ENCODE measurements at regions not wholly inside any gene's neighbourhood (a gene's known extent, or its start where the extent isn't known, plus 50 kb on each side); places are given as distances from the start of the nearest gene placed in this dataset.

DNA sequence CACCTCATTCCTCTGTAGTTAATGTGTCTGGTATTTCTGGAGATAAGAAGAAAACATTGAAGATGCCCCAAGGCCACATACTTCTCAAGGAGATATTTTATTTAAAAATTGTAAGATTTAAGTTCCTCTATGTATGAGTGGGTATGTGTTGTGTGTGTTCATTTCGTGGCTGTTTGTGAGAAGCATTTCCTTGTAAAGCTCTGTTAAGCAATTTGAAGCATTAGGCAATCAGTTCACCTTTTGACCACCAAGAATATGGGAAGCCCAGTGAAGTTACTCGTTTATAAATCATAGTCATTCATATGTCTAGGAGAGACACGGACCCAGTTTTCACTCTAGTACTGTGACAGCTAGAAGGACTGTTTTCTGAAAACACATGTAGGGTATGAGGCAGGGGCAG lies 717.6 kb upstream of the MAP3K7 start:
- TF ChIP-seq, protein P1, sequence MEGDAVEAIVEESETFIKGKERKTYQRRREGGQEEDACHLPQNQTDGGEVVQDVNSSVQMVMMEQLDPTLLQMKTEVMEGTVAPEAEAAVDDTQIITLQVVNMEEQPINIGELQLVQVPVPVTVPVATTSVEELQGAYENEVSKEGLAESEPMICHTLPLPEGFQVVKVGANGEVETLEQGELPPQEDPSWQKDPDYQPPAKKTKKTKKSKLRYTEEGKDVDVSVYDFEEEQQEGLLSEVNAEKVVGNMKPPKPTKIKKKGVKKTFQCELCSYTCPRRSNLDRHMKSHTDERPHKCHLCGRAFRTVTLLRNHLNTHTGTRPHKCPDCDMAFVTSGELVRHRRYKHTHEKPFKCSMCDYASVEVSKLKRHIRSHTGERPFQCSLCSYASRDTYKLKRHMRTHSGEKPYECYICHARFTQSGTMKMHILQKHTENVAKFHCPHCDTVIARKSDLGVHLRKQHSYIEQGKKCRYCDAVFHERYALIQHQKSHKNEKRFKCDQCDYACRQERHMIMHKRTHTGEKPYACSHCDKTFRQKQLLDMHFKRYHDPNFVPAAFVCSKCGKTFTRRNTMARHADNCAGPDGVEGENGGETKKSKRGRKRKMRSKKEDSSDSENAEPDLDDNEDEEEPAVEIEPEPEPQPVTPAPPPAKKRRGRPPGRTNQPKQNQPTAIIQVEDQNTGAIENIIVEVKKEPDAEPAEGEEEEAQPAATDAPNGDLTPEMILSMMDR (IDR thresholded peaks at IDR 0.05; ENCODE audit: low read depth, low read length): no peak
- TF ChIP-seq, protein P2, sequence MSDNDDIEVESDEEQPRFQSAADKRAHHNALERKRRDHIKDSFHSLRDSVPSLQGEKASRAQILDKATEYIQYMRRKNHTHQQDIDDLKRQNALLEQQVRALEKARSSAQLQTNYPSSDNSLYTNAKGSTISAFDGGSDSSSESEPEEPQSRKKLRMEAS (IDR thresholded peaks at IDR 0.05; ENCODE audit: low read depth, low read length): no peak
- TF ChIP-seq POLR2A (IDR thresholded peaks at IDR 0.05; ENCODE audit: extremely low read depth, insufficient read length) (no peak), MYC (IDR thresholded peaks at IDR 0.05; ENCODE audit: low read depth, low read length) (no peak)
- DNase-seq (ENCODE audit: low read depth): no peak
- no peak overlapping the region for H3K4me3 ChIP-seq (ENCODE audit: low read depth, low read length)

DNA sequence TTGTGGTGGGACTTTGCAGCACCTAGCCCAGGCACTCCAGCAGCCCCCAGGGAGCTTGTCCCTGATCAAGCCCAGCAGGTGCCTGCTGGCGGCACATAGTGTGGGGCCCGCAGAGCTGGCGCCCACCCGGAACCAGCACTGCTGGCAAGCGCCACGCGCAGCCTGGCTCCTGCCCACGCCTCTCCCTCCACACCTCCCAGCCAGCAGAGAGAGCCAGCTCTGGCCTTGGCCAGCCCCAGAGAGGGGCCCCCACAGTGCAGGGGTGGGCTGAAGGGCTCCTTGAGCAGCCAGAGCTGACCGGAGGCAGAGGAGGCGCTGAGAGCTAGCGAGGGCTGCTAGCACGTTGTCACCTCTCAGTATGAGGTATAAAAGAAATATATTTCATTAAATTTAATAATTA lies 716.5 kb upstream of the MAP3K7 start:
- H3K4me3 ChIP-seq (ENCODE audit: low read depth, low read length): no peak overlapping the region
- no peak for DNase-seq (ENCODE audit: low read depth)
- TF ChIP-seq POLR2A (IDR thresholded peaks at IDR 0.05; ENCODE audit: extremely low read depth, insufficient read length): no peak
- TF ChIP-seq, protein P2 (IDR thresholded peaks at IDR 0.05; ENCODE audit: low read depth, low read length): no peak
- TF ChIP-seq, protein P1 (IDR thresholded peaks at IDR 0.05; ENCODE audit: low read depth, low read length): no peak
- TF ChIP-seq MYC (IDR thresholded peaks at IDR 0.05; ENCODE audit: low read depth, low read length): no peak

DNA sequence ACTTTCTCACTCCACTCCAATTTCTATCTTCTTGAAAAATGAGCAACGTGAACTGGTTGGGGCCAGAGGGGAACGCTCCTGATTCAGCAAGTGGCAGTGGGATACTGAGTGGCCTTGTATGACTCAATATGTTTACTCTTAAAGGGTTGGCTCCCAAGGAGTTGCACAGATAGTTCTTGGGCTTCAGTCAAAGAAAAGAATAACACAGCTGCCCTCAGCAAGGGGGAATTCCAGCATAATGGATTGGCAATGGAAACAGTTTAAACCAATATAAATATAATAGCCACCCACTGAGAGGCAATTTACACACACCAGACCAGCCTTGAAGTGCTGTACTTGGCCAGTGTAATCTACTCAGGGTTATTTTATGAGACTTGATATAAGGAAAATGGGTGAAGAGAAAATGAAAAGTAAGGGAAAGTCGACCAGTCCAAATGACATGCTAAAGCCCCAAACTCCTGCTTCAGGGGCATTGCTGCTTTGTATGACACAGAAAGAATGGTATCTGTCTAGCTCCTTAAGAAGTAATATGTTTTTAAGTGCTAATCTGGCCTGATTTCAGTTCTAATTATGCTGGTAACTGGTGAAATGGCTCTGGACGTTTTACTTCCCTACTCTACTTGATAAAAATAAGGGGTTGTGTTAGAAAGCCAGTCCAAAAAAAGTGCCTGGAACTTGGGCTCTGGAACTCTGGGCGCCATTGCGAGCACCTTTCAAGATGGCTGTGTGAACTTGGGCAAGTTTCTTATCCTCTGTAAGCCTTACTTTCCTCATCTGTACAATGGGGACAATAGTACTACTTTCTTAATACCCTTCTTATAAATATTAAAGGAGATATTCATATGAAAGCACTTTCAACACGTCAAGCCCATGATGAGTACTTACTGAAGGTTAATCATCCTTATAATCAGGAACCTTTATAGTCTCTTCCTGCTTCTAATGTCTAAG lies 712.9 kb upstream of the MAP3K7 start:
- no peak overlapping the region for H3K4me3 ChIP-seq (ENCODE audit: low read depth, low read length)
- DNase-seq (ENCODE audit: low read depth): no peak
- TF ChIP-seq, protein P1 (IDR thresholded peaks at IDR 0.05; ENCODE audit: low read depth, low read length): no peak
- TF ChIP-seq, protein P2 (IDR thresholded peaks at IDR 0.05; ENCODE audit: low read depth, low read length): no peak
- TF ChIP-seq POLR2A (IDR thresholded peaks at IDR 0.05; ENCODE audit: extremely low read depth, insufficient read length) (no peak), MYC (IDR thresholded peaks at IDR 0.05; ENCODE audit: low read depth, low read length) (no peak)

DNA sequence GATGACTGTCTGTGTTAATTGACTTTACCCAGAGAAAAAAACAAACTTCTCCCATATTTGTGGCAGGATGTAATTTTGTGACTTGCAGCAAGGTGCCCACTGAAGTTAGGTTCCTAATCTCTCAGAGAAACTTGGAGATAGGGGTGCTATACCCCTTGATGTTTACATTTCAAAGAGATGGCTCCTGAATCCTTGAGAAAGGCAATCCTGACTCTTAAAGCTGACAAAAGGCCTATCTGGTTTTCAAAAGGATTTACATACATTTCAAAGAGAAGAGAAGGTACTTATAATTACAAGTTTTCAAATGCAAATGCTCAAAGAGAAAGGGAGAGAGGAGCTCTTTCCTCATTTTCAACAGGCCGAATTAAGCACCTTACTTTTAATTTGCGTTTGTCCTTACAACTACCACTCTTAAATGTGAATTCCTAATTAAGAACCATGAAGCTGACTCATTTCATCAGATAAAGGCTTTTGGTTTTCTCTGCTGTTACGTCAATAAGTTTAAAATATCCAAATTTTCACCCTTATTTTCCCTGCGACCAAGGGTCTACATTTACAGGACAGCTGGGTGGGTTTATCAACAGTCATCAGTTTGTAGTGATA lies 711.8 kb upstream of the MAP3K7 start:
- no peak for DNase-seq (ENCODE audit: low read depth)
- no peak for TF ChIP-seq MYC (IDR thresholded peaks at IDR 0.05; ENCODE audit: low read depth, low read length)
- TF ChIP-seq, protein P1 (IDR thresholded peaks at IDR 0.05; ENCODE audit: low read depth, low read length): no peak
- TF ChIP-seq, protein P2 (IDR thresholded peaks at IDR 0.05; ENCODE audit: low read depth, low read length): no peak
- no peak for TF ChIP-seq POLR2A (IDR thresholded peaks at IDR 0.05; ENCODE audit: extremely low read depth, insufficient read length)
- H3K4me3 ChIP-seq (ENCODE audit: low read depth, low read length): no peak overlapping the region

DNA sequence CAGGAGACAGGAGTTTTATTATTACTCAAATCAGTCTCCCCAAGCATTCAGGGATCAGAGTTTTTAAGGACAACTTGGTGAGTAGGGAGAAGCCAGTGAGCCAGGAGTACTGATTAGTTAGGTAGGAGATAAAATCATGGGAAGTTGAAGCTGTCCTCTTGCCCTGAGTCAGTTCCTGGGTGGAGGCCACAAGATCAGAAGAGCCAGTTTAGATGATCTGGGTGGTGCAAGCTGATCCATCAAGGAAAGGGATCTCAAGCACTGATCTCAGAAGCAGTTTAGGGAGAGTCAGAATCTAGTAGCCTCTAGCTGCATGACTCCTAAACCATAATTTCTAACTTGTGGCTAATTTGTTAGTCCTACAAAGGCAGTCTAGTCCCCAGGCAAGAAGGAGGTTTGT lies 706.5 kb upstream of the MAP3K7 start:
- no peak for DNase-seq (ENCODE audit: low read depth)
- no peak overlapping the region for H3K4me3 ChIP-seq (ENCODE audit: low read depth, low read length)
- TF ChIP-seq, protein P1 (IDR thresholded peaks at IDR 0.05; ENCODE audit: low read depth, low read length): no peak
- TF ChIP-seq, protein P2 (IDR thresholded peaks at IDR 0.05; ENCODE audit: low read depth, low read length): no peak
- TF ChIP-seq MYC (IDR thresholded peaks at IDR 0.05; ENCODE audit: low read depth, low read length) (no peak), POLR2A (IDR thresholded peaks at IDR 0.05; ENCODE audit: extremely low read depth, insufficient read length) (no peak)
